CD14-positive monocyte (primary cell): ENCODE measurements at regions not wholly inside any gene's neighbourhood (a gene's known extent, or its start where the extent isn't known, plus 50 kb on each side); places are given as distances from the start of the nearest gene placed in this dataset.

Experiments used
- DNase-seq, 3 donors: peaks; one replicate each; pipeline ENCODE4 v3.0.0-alpha.2; 2011 to 2022
- H2AFZ ChIP-seq: 2 replicates; pipeline ENCODE4 v1.6.0; 2012; ENCODE audit warnings: mild to moderate bottlenecking, low read depth, low read length, inconsistent platforms; ENCODE audit not compliant: insufficient read depth, poor library complexity, severe bottlenecking
- H3K27ac ChIP-seq, 2 donors: 1 replicate in 1 of 2; 2 replicates in 1 of 2; pipeline ENCODE4 v1.5.1; 2012 to 2013; ENCODE audit warnings: low read length in 2 of 2, control low read depth in 1 of 2, inconsistent platforms in 1 of 2, low read depth in 1 of 2, mild to moderate bottlenecking in 1 of 2
- H3K27me3 ChIP-seq, 2 donors: one replicate each; pipeline versions ENCODE4 v1.6.0 to v1.6.1; 2011 to 2013; ENCODE audit warnings: low read length in 2 of 2; ENCODE audit not compliant: control insufficient read depth in 2 of 2, insufficient read depth in 2 of 2
- H3K36me3 ChIP-seq, 2 donors: replicated peaks in 1 of 2; 1 replicate in 1 of 2; 2 replicates in 1 of 2; pipeline versions ENCODE4 v1.5.1 to v1.6.1; 2012 to 2013; ENCODE audit warnings: low read length in 2 of 2, control low read depth in 1 of 2, inconsistent platforms in 1 of 2, mild to moderate bottlenecking in 1 of 2; ENCODE audit not compliant: insufficient read depth in 2 of 2, control insufficient read depth in 1 of 2
- H3K4me1 ChIP-seq, 2 donors: 1 replicate in 1 of 2; 2 replicates in 1 of 2; pipeline versions ENCODE4 v1.5.1 to v1.6.1; 2012 to 2013; ENCODE audit warnings: low read length in 2 of 2, control low read depth in 1 of 2, inconsistent platforms in 1 of 2, mild to moderate bottlenecking in 1 of 2, moderate library complexity in 1 of 2; ENCODE audit not compliant: insufficient read depth in 2 of 2, control insufficient read depth in 1 of 2
- H3K4me2 ChIP-seq: replicated peaks from 2 replicates; pipeline ENCODE3; 2012; ENCODE audit warnings: low read length, moderate library complexity, mild to moderate bottlenecking; ENCODE audit not compliant: poor library complexity, severe bottlenecking; ENCODE audit errors: extremely low read depth
- H3K4me3 ChIP-seq, 3 experiments: fragments of 200-600 bp in 1 of 3; sonication (generic) in 1 of 3; replicated peaks in 1 of 3; 1 replicate in 2 of 3; 2 replicates in 1 of 3; pipeline ENCODE4 v1.5.1; 2011 to 2013; ENCODE audit warnings: low read length in 3 of 3, mild to moderate bottlenecking in 3 of 3, control low read depth in 2 of 3, low read depth in 2 of 3, inconsistent platforms in 1 of 3, moderate library complexity in 1 of 3
- H3K79me2 ChIP-seq: 2 replicates; pipeline ENCODE4 v1.6.0; 2012; ENCODE audit warnings: mild to moderate bottlenecking, control low read depth, inconsistent platforms, low read length, moderate library complexity; ENCODE audit not compliant: insufficient read depth
- H3K9ac ChIP-seq: 2 replicates; pipeline ENCODE4 v1.6.0; 2017; ENCODE audit warnings: low read length, mild to moderate bottlenecking; ENCODE audit not compliant: insufficient read depth, poor library complexity, severe bottlenecking
- H3K9me3 ChIP-seq, 2 donors: replicated peaks in 1 of 2; 1 replicate in 1 of 2; 2 replicates in 1 of 2; pipeline versions ENCODE4 v1.5.1 to v1.6.1; 2012 to 2013; ENCODE audit warnings: low read length in 2 of 2, control low read depth in 1 of 2; ENCODE audit not compliant: control insufficient read depth in 1 of 2, insufficient read depth in 1 of 2
- H4K20me1 ChIP-seq: 2 replicates; pipeline ENCODE4 v1.6.0; 2012; ENCODE audit warnings: mild to moderate bottlenecking, low read length, control low read depth, moderate library complexity; ENCODE audit not compliant: insufficient read depth
- H3K27ac Mint-ChIP-seq, 7 donors: one replicate each; pipeline ENCODE4 v1.8.0; 2020; ENCODE audit warnings: mild to moderate bottlenecking in 7 of 7, mixed read lengths in 7 of 7, moderate library complexity in 6 of 7, inconsistent platforms in 2 of 7
- H3K27me3 Mint-ChIP-seq, 3 donors: one replicate each; pipeline ENCODE4 v1.8.0; 2021 to 2022; ENCODE audit warnings: low read depth in 3 of 3, mild to moderate bottlenecking in 3 of 3, mixed read lengths in 3 of 3, moderate library complexity in 3 of 3, inconsistent platforms in 1 of 3
- H3K36me3 Mint-ChIP-seq, 2 donors: one replicate each; pipeline ENCODE4 v1.8.0; 2020; ENCODE audit warnings: mixed read lengths in 2 of 2, inconsistent platforms in 1 of 2, mild to moderate bottlenecking in 1 of 2
- H3K4me1 Mint-ChIP-seq: one replicate; pipeline ENCODE4 v1.8.0; 2020; ENCODE audit warnings: mild to moderate bottlenecking, mixed read lengths
- H3K4me3 Mint-ChIP-seq, 2 donors: one replicate each; pipeline ENCODE4 v1.8.0; 2020; ENCODE audit warnings: mild to moderate bottlenecking in 2 of 2, mixed read lengths in 2 of 2, moderate library complexity in 1 of 2
- H3K9me3 Mint-ChIP-seq, 7 donors: one replicate each; pipeline ENCODE4 v1.8.0; 2020 to 2022; ENCODE audit warnings: mixed read lengths in 7 of 7, mild to moderate bottlenecking in 6 of 7, moderate library complexity in 6 of 7, inconsistent platforms in 2 of 7
- CTCF ChIP-seq: fragments of 200-600 bp; IDR thresholded peaks from one replicate; pipeline ENCODE4 v1.8.0; 2022; ENCODE audit warnings: antibody characterized with exemption, mild to moderate bottlenecking
- WGBS: methylation state at CpG from one replicate; pipeline ENCODE4 v1.1.5; 2013; ENCODE audit warnings: missing lambda C conversion rate; ENCODE audit not compliant: insufficient coverage; 5-methylcytosine and 5-hydroxymethylcytosine counted together
- intact Hi-C, 2 donors: fragments of 100-400 bp; cut with micrococcal nuclease; formaldehyde crosslinking; loops; one replicate each; pipeline versions ENCODE4 v1.15.0 to v1.15.1; 2023

GRCh38 chr4:58205446-58206235, 1095.5 kb upstream of the IGFBP7 start:
- no peak overlapping the region for H3K27ac ChIP-seq
- H3K27ac Mint-ChIP-seq = no peak overlapping the region

GRCh38 chr4:58192217-58192616, 1082.0 kb upstream of the IGFBP7 start:
- Mint-ChIP-seq H3K4me1 (no peaks in the 10 kb centered on the region), H3K27ac (no peak overlapping the region), H3K9me3 (peaks cover 0 to 10% (median 3%) of the 10 kb centered on the region in 7 donors), H3K36me3 (no peaks in the 10 kb centered on the region), H3K4me3 (no peak overlapping the region), H3K27me3 (no peaks in the 10 kb centered on the region)
- Histone ChIP-seq H3K79me2 (no peaks in the 10 kb centered on the region), H3K4me2 (no peak overlapping the region), H3K9me3 (peaks cover 12 to 16% of the 10 kb centered on the region in 2 donors), H4K20me1 (no peaks in the 10 kb centered on the region), H3K27me3 (no peaks in the 10 kb centered on the region), H3K4me1 (no peaks in the 10 kb centered on the region), H3K4me3 (no peak overlapping the region), H3K36me3 (no peaks in the 10 kb centered on the region), H3K9ac (no peak overlapping the region), H2AFZ (no peak overlapping the region), H3K27ac (no peak overlapping the region)
- WGBS = no CpG with 5 or more reads among the region's 2 CpGs
- no peak for DNase-seq
- intact Hi-C loops = no loop called here
- TF ChIP-seq CTCF = no peak

More at GRCh38 chr4:58205446-58206235, 1095.5 kb upstream of the IGFBP7 start:
- Histone ChIP-seq H3K9ac (no peak overlapping the region), H3K36me3 (no peaks in the 10 kb centered on the region), H3K27me3 (no peaks in the 10 kb centered on the region), H3K79me2 (no peaks in the 10 kb centered on the region), H3K4me1 (no peaks in the 10 kb centered on the region), H4K20me1 (no peaks in the 10 kb centered on the region), H3K4me3 (no peak overlapping the region), H3K4me2 (no peak overlapping the region), H3K9me3 (no peaks in the 10 kb centered on the region), H2AFZ (no peak overlapping the region)
- WGBS = no CpG with 5 or more reads among the region's 3 CpGs
- no peak overlapping the region for H3K4me3 Mint-ChIP-seq
- no peaks in the 10 kb centered on the region for H3K36me3 Mint-ChIP-seq
- H3K4me1 Mint-ChIP-seq = no peaks in the 10 kb centered on the region
- TF ChIP-seq CTCF = no peak
- peaks cover 0 to 3% (median 0%) of the 10 kb centered on the region in 7 donors for H3K9me3 Mint-ChIP-seq
- intact Hi-C loops = no loop called here
- DNase-seq = no peak
- no peaks in the 10 kb centered on the region for H3K27me3 Mint-ChIP-seq
